Kidney (tissue), 13 donors: ENCODE measurements at regions not wholly inside any gene's neighbourhood (a gene's known extent, or its start where the extent isn't known, plus 50 kb on each side); places are given as distances from the start of the nearest gene placed in this dataset.

ENCODE experiments used
- DNase-seq, 5 donors: peaks; one replicate each; pipeline ENCODE4 v3.0.0-alpha.2; 2013 to 2020
- FAIRE-seq: peaks from 2 replicates; lab custom pipeline; 2012; peaks lifted over from hg19 to GRCh38; lab: Jason Lieb, UNC
- H3K27ac ChIP-seq, 2 donors: one replicate each; pipeline ENCODE4 v1.7.0; 2013; ENCODE audit warnings: low read depth in 2 of 2, low read length in 2 of 2, inconsistent platforms in 1 of 2
- H3K27me3 ChIP-seq: one replicate; pipeline ENCODE4 v1.7.1; 2013; ENCODE audit warnings: low read length, inconsistent platforms; ENCODE audit not compliant: control insufficient read depth, insufficient read depth
- H3K36me3 ChIP-seq, 3 donors: one replicate each; pipeline versions ENCODE4 v1.7.0 to v1.7.1; 2013; ENCODE audit warnings: low read length in 3 of 3, control low read depth in 1 of 3, inconsistent platforms in 1 of 3; ENCODE audit not compliant: insufficient read depth in 3 of 3, control insufficient read depth in 2 of 3
- H3K4me1 ChIP-seq, 3 donors: one replicate each; pipeline versions ENCODE4 v1.7.0 to v1.7.1; 2013; ENCODE audit warnings: low read length in 3 of 3, inconsistent platforms in 1 of 3, low read depth in 1 of 3; ENCODE audit not compliant: control insufficient read depth in 2 of 3, insufficient read depth in 2 of 3
- H3K4me3 ChIP-seq, 3 donors: one replicate each; pipeline versions ENCODE4 v1.7.0 to v1.8.1; 2013; ENCODE audit warnings: low read length in 3 of 3, control low read depth in 1 of 3, inconsistent platforms in 1 of 3
- H3K9ac ChIP-seq, 3 donors: one replicate each; pipeline versions ENCODE4 v1.7.0 to v1.7.1; 2013; ENCODE audit warnings: low read length in 3 of 3, control low read depth in 1 of 3, inconsistent platforms in 1 of 3
- H3K9me3 ChIP-seq, 3 donors: one replicate each; pipeline versions ENCODE4 v1.7.0 to v1.7.1; 2013; ENCODE audit warnings: low read length in 3 of 3, control low read depth in 1 of 3, inconsistent platforms in 1 of 3; ENCODE audit not compliant: control insufficient read depth in 2 of 3, insufficient read depth in 1 of 3
- CTCF ChIP-seq: IDR thresholded peaks from 3 replicates; pipeline ENCODE4 v1.5.1; 2012; ENCODE audit warnings: mild to moderate bottlenecking, moderate library complexity, borderline replicate concordance; ENCODE audit not compliant: insufficient read depth; ENCODE audit errors: extremely low read depth
- intact Hi-C: fragments of 100-400 bp; cut with DNase I; formaldehyde crosslinking; loops from one replicate; pipeline ENCODE4 v1.11.1; 2022
- donor health status: control.
- donor health status: control.
- donor health status: control.
- donor health status: control.
- donor health status: control.
- donor health status: DM: yes; HTN: yes; CAD: no.
- donor health status: Normal renal cell carcinoma (clear cell type).

- TF ChIP-seq CTCF: no peak
- H3K27me3 ChIP-seq: no peaks in the 10 kb centered on the region
- intact Hi-C loops: no loop called here
- H3K9ac ChIP-seq: no peak overlapping the region
- no peaks in the 10 kb centered on the region for H3K9me3 ChIP-seq
- no peak overlapping the region for H3K4me3 ChIP-seq
- peaks cover 0 to 4% (median 0%) of the 10 kb centered on the region in 3 donors for H3K4me1 ChIP-seq
- H3K27ac ChIP-seq: no peak overlapping the region
- peak in 2 of 5 donors; percentile 55 to 70 for DNase-seq
- no peaks in the 10 kb centered on the region for H3K36me3 ChIP-seq
- no peak for FAIRE-seq
Measured at GRCh38 chr4:123257591-123257990, 139.0 kb upstream of the SPRY1 start.

GRCh38 chr4:123259676-123260646, 136.6 kb upstream of the SPRY1 start:
- peak in 3 of 5 donors; percentile 50 to 92 (median 89) for DNase-seq
- H3K27ac ChIP-seq: no peak overlapping the region

DNA sequence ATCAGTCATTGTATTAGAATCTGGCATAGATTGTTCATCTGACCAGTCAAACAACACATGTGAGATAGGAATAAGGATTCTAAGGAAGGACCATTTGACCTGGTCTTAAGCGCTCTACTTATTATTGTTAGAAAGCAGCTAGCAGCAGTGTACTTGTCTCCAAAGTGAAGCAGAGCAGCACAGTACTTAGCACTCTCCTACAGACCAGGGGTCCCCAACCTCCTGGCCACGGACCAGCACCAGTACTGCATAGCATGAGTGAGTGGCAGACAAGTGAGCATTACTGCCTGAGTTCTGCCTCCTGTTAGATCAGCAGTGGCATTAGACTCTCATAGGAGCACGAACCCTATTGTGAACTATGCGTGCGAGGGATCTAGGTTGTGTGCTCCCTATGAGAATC, 135.9 kb upstream of the SPRY1 start:
- no peaks in the 10 kb centered on the region for H3K27me3 ChIP-seq
- H3K9ac ChIP-seq: no peak overlapping the region
- DNase-seq: peak in 2 of 5 donors; percentile 41 to 60
- no peak overlapping the region for H3K4me3 ChIP-seq
- FAIRE-seq: no peak
- no peaks in the 10 kb centered on the region for H3K9me3 ChIP-seq
- H3K36me3 ChIP-seq: no peaks in the 10 kb centered on the region
- intact Hi-C loops: no loop called here
- H3K27ac ChIP-seq: no peak overlapping the region
- TF ChIP-seq CTCF: no peak
- H3K4me1 ChIP-seq: peaks cover 0 to 4% (median 0%) of the 10 kb centered on the region in 3 donors

More at GRCh38 chr4:123259676-123260646, 136.6 kb upstream of the SPRY1 start:
- FAIRE-seq: no peak
- Histone ChIP-seq H3K4me1 (peaks cover 0 to 4% (median 0%) of the 10 kb centered on the region in 3 donors), H3K36me3 (no peaks in the 10 kb centered on the region), H3K27me3 (no peaks in the 10 kb centered on the region), H3K9ac (no peak overlapping the region), H3K4me3 (no peak overlapping the region), H3K9me3 (no peaks in the 10 kb centered on the region)
- intact Hi-C loops: no loop called here
- TF ChIP-seq CTCF: no peak
